Effector memory CD8-positive, alpha-beta T cell (primary cell): ENCODE measurements at regions not wholly inside any gene's neighbourhood (a gene's known extent, or its start where the extent isn't known, plus 50 kb on each side); places are given as distances from the start of the nearest gene placed in this dataset.

ENCODE experiments used
- ATAC-seq: fragments of 150-1000 bp; cut with Tn5 transposase; replicated peaks from 2 replicates; pipeline ENCODE4 v1.10.0; 2021; ENCODE audit warnings: mild to moderate bottlenecking, moderate library complexity
- DNase-seq, 3 experiments: peaks; one replicate each; pipeline ENCODE4 v3.0.0; 2021
- H3K27ac Mint-ChIP-seq, 2 donors: one replicate each; pipeline ENCODE4 v1.8.0; 2022; ENCODE audit warnings: mild to moderate bottlenecking in 2 of 2, mixed read lengths in 2 of 2, moderate library complexity in 2 of 2
- H3K27me3 Mint-ChIP-seq, 2 donors: one replicate each; pipeline ENCODE4 v1.8.0; 2022; ENCODE audit warnings: mixed read lengths in 2 of 2
- H3K36me3 Mint-ChIP-seq: one replicate; pipeline ENCODE4 v1.8.0; 2022; ENCODE audit warnings: mild to moderate bottlenecking, moderate library complexity, mixed read lengths; ENCODE audit not compliant: insufficient read depth
- H3K4me1 Mint-ChIP-seq, 2 donors: one replicate each; pipeline ENCODE4 v1.8.0; 2022; ENCODE audit warnings: low read depth in 2 of 2, mixed read lengths in 2 of 2
- H3K4me3 Mint-ChIP-seq, 2 donors: one replicate each; pipeline ENCODE4 v1.8.0; 2022; ENCODE audit warnings: mild to moderate bottlenecking in 2 of 2, mixed read lengths in 2 of 2, moderate library complexity in 2 of 2
- H3K9me3 Mint-ChIP-seq, 2 donors: one replicate each; pipeline ENCODE4 v1.8.0; 2022; ENCODE audit warnings: mixed read lengths in 2 of 2

- Mint-ChIP-seq H3K4me3 (no peak overlapping the region), H3K36me3 (no peaks in the 10 kb centered on the region), H3K9me3 (peaks cover 0 to 8% of the 10 kb centered on the region in 2 donors), H3K27ac (no peak overlapping the region), H3K27me3 (no peaks in the 10 kb centered on the region), H3K4me1 (no peaks in the 10 kb centered on the region)
- ATAC-seq, result no peak
- DNase-seq, result no peak
These were observed 625.6 kb downstream of the AACS start for GRCh38 chr12:125690841-125691240.

- ATAC-seq, result no peak
- Mint-ChIP-seq H3K9me3 (peaks cover 0 to 16% of the 10 kb centered on the region in 2 donors), H3K27ac (no peak overlapping the region), H3K36me3 (no peaks in the 10 kb centered on the region), H3K4me3 (no peak overlapping the region), H3K27me3 (no peaks in the 10 kb centered on the region), H3K4me1 (no peaks in the 10 kb centered on the region)
- no peak for DNase-seq
These were observed 630.8 kb downstream of the AACS start for GRCh38 chr12:125696054-125696453.

- Mint-ChIP-seq H3K36me3 (no peaks in the 10 kb centered on the region), H3K4me3 (no peak overlapping the region), H3K9me3 (peaks cover 4 to 31% of the 10 kb centered on the region in 2 donors), H3K27ac (no peak overlapping the region), H3K4me1 (no peaks in the 10 kb centered on the region), H3K27me3 (peaks cover 0 to 1% of the 10 kb centered on the region in 2 donors)
- ATAC-seq (no peak), DNase-seq (no peak)
These were observed 639.6 kb downstream of the AACS start for GRCh38 chr12:125704803-125705202.

GRCh38 chr12:125720961-125721360 lies 655.7 kb downstream of the AACS start:
- H3K27ac Mint-ChIP-seq, result no peak overlapping the region
- DNase-seq (no peak), ATAC-seq (no peak)
- H3K4me1 Mint-ChIP-seq, result no peaks in the 10 kb centered on the region
- H3K9me3 Mint-ChIP-seq, result peaks cover 12 to 16% of the 10 kb centered on the region in 2 donors
- no peaks in the 10 kb centered on the region for H3K36me3 Mint-ChIP-seq
- no peak overlapping the region for H3K4me3 Mint-ChIP-seq
- no peaks in the 10 kb centered on the region for H3K27me3 Mint-ChIP-seq

DNA sequence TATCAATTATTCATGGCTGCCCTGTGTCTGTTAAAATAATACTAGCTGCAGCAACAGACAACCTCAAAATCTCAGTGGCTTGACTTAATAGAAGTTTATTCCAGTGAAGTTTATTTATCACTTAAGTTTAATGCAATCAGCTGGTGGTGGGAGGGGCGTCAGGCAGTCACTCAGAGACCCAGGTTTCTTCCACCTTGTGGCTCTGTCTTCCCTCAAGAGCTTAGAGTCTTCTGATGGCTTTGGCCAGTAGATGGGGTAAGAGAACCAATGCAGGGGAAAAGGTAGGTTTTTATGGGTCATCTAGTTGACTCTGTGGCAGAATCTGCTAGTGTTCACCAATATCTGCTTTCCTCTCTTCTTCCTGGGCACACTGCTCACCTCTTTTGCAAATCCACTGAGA lies 668.9 kb downstream of the AACS start:
- no peak for ATAC-seq
- no peak for DNase-seq
- Mint-ChIP-seq H3K9me3 (peaks cover 0 to 10% of the 10 kb centered on the region in 2 donors), H3K4me1 (no peaks in the 10 kb centered on the region), H3K4me3 (no peak overlapping the region), H3K27me3 (no peaks in the 10 kb centered on the region), H3K27ac (no peak overlapping the region), H3K36me3 (no peaks in the 10 kb centered on the region)

DNA sequence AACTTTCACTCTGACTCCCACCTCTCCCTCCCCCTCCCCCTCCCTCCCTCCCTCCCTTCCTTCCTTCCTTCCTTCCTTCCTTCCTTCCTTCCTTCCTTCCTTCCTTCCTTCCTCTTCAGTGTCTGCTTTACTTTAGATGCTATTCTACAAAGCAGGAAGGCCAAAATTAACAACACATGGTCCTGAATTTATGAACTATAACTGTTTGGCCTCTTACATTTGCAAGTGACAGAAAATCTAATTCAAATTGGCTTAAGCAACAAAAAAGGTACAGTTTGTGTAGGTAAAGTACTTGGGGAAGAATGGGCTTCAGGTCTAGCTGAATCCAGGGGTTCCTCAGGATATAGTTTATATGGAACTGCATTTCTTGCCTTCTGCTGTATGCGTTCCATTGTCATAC lies 673.0 kb downstream of the AACS start:
- no peak for DNase-seq
- no peaks in the 10 kb centered on the region for H3K4me1 Mint-ChIP-seq
- no peaks in the 10 kb centered on the region for H3K36me3 Mint-ChIP-seq
- peaks cover 9 to 11% of the 10 kb centered on the region in 2 donors for H3K9me3 Mint-ChIP-seq
- ATAC-seq, result no peak
- no peaks in the 10 kb centered on the region for H3K27me3 Mint-ChIP-seq
- no peak overlapping the region for H3K4me3 Mint-ChIP-seq
- no peak overlapping the region for H3K27ac Mint-ChIP-seq

GRCh38 chr12:125742413-125742812 lies 677.2 kb downstream of the AACS start:
- ATAC-seq, result no peak
- DNase-seq, result no peak
- H3K36me3 Mint-ChIP-seq, result no peaks in the 10 kb centered on the region
- H3K4me1 Mint-ChIP-seq, result no peaks in the 10 kb centered on the region
- H3K27me3 Mint-ChIP-seq, result no peaks in the 10 kb centered on the region
- no peak overlapping the region for H3K27ac Mint-ChIP-seq
- H3K4me3 Mint-ChIP-seq, result no peak overlapping the region
- peaks cover 4 to 9% of the 10 kb centered on the region in 2 donors for H3K9me3 Mint-ChIP-seq

DNA sequence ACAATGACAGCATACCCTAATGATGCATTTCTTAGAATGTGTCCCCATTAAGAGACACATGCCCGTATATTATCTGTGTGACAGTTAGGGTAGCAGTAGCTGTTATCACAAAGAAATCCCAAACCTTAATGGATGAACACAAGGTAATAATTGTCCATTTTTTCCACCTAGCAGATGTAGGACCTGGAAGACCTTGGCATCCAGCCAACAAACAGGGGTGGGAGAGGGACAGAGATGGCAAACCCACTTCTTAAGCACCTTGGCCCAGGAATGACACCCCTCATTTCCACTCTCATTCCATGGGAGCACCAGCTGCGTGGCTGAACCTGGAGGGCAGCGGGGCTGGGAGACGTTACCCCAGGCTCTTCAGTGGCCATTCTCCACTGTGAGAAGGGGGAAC lies 679.0 kb downstream of the AACS start:
- Mint-ChIP-seq H3K27ac (no peak overlapping the region), H3K4me1 (no peaks in the 10 kb centered on the region), H3K27me3 (no peaks in the 10 kb centered on the region), H3K9me3 (peaks cover 4 to 9% of the 10 kb centered on the region in 2 donors), H3K4me3 (no peak overlapping the region), H3K36me3 (no peaks in the 10 kb centered on the region)
- no peak for DNase-seq
- ATAC-seq, result no peak

DNA sequence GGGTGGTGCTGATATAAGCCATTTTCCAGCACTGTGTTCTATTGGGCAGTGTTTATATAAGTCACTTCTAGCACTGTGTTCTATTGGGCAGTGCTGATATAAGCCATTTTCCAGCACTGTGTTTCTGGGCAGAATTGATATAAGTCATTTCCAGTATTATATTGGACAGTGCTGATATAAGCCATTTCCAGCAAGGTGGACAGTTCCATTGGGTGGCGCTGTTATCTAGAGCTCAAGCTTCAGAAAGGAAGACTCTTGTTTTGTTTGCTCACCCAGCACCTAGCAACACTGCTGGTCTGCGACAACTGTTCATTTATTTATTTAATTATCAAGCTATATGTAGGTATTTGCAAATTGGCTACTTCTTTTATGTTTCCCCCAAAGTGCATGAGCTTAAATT lies 690.3 kb downstream of the AACS start:
- Mint-ChIP-seq H3K4me1 (no peaks in the 10 kb centered on the region), H3K9me3 (peaks cover 4 to 8% of the 10 kb centered on the region in 2 donors), H3K27ac (no peak overlapping the region), H3K27me3 (no peaks in the 10 kb centered on the region), H3K4me3 (no peak overlapping the region), H3K36me3 (peaks cover 3% of the 10 kb centered on the region)
- DNase-seq, result no peak
- no peak for ATAC-seq

DNA sequence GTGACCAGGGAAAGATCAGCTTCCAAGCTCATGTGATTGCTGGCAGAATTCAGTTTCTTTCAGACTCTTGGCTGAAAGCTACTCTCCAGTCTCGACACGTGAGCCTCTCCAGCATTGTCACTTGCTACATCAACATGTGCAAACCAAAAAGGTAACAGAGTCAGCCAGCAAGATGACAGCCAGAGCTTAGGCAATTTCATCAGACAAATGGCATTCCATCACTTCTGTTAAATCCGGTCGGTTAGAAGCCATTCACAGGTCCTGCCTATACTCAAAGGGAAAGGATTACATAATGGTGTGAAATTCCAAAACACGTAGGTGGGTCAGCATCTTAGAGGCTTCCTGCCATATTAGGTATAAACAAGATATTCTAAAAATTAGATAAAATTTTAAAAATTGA lies 700.9 kb downstream of the AACS start:
- no peaks in the 10 kb centered on the region for H3K4me1 Mint-ChIP-seq
- peaks cover 2 to 7% of the 10 kb centered on the region in 2 donors for H3K9me3 Mint-ChIP-seq
- DNase-seq, result no peak
- no peak for ATAC-seq
- H3K4me3 Mint-ChIP-seq, result no peak overlapping the region
- no peak overlapping the region for H3K27ac Mint-ChIP-seq
- no peaks in the 10 kb centered on the region for H3K27me3 Mint-ChIP-seq
- no peaks in the 10 kb centered on the region for H3K36me3 Mint-ChIP-seq

GRCh38 chr12:125772403-125772802 lies 707.2 kb downstream of the AACS start:
- Mint-ChIP-seq H3K9me3 (peaks cover 0 to 19% of the 10 kb centered on the region in 2 donors), H3K27ac (no peak overlapping the region), H3K36me3 (no peaks in the 10 kb centered on the region), H3K4me1 (no peaks in the 10 kb centered on the region), H3K4me3 (no peak overlapping the region), H3K27me3 (no peaks in the 10 kb centered on the region)
- ATAC-seq (no peak), DNase-seq (no peak)

- Mint-ChIP-seq H3K4me3 (no peak overlapping the region), H3K4me1 (no peaks in the 10 kb centered on the region), H3K9me3 (peaks cover 3 to 19% of the 10 kb centered on the region in 2 donors), H3K36me3 (no peaks in the 10 kb centered on the region), H3K27ac (no peak overlapping the region), H3K27me3 (no peaks in the 10 kb centered on the region)
- DNase-seq (no peak), ATAC-seq (no peak)
These were observed 707.9 kb downstream of the AACS start for GRCh38 chr12:125773033-125773640.

GRCh38 chr12:125775507-125775906 lies 710.3 kb downstream of the AACS start:
- DNase-seq (no peak), ATAC-seq (no peak)
- no peaks in the 10 kb centered on the region for H3K27me3 Mint-ChIP-seq
- no peaks in the 10 kb centered on the region for H3K36me3 Mint-ChIP-seq
- peaks cover 3 to 11% of the 10 kb centered on the region in 2 donors for H3K9me3 Mint-ChIP-seq
- no peaks in the 10 kb centered on the region for H3K4me1 Mint-ChIP-seq
- H3K4me3 Mint-ChIP-seq, result no peak overlapping the region
- no peak overlapping the region for H3K27ac Mint-ChIP-seq

GRCh38 chr12:125776212-125776611 lies 711.0 kb downstream of the AACS start:
- Mint-ChIP-seq H3K4me3 (no peak overlapping the region), H3K9me3 (peaks cover 4 to 11% of the 10 kb centered on the region in 2 donors), H3K27me3 (no peaks in the 10 kb centered on the region), H3K4me1 (no peaks in the 10 kb centered on the region), H3K36me3 (no peaks in the 10 kb centered on the region), H3K27ac (no peak overlapping the region)
- ATAC-seq, result no peak
- no peak for DNase-seq

- H3K27ac Mint-ChIP-seq, result no peak overlapping the region
- H3K9me3 Mint-ChIP-seq, result peaks cover 4 to 24% of the 10 kb centered on the region in 2 donors
- ATAC-seq (no peak), DNase-seq (no peak)
- no peaks in the 10 kb centered on the region for H3K4me1 Mint-ChIP-seq
- H3K4me3 Mint-ChIP-seq, result no peak overlapping the region
- no peaks in the 10 kb centered on the region for H3K36me3 Mint-ChIP-seq
- no peaks in the 10 kb centered on the region for H3K27me3 Mint-ChIP-seq
These were observed 720.9 kb downstream of the AACS start for GRCh38 chr12:125786143-125786542.
